K562 (cell line): ENCODE measurements at regions not wholly inside any gene's neighbourhood (a gene's known extent, or its start where the extent isn't known, plus 50 kb on each side); places are given as distances from the start of the nearest gene placed in this dataset.

Experiments used
- BRD4 ChIP-seq: fragments of 200-600 bp; sonication (generic); IDR thresholded peaks from 2 replicates; pipeline ENCODE4 v1.6.1; 2017; ENCODE audit warnings: inconsistent platforms
- EP300 ChIP-seq: IDR thresholded peaks from 2 replicates; pipeline ENCODE4 v1.6.1; 2012; ENCODE audit warnings: low read length, improper control_type of control experiment
- EZH2 ChIP-seq: IDR thresholded peaks from 2 replicates; pipeline ENCODE4 v1.6.1; 2012; ENCODE audit warnings: low read depth, mild to moderate bottlenecking, inconsistent platforms, low read length, borderline replicate concordance
- FOXM1 ChIP-seq, 2 experiments: fragments of 450-650 bp in 1 of 2; sonication (generic) in 1 of 2; formaldehyde crosslinking in 1 of 2; IDR thresholded peaks; 2 replicates each; pipeline versions ENCODE4 v1.6.1 to v1.9.0; 2017 to 2022; ENCODE audit warnings: low read depth in 2 of 2, mild to moderate bottlenecking in 2 of 2, missing genetic modification reagents in 1 of 2, moderate library complexity in 1 of 2
- MECOM ChIP-seq: fragments of 250-450 bp; sonication (Bioruptor Pico); IDR thresholded peaks from 2 replicates; pipeline ENCODE4 v1.8.0; 2022; ENCODE audit warnings: inconsistent platforms
- NR2C2 ChIP-seq, 2 experiments: fragments of 200-800 bp in 1 of 2; sonication (Bioruptor generic) in 1 of 2; sonication (generic) in 1 of 2; formaldehyde crosslinking in 1 of 2; IDR thresholded peaks; 2 replicates each; pipeline versions ENCODE4 v1.6.1 to v1.8.0; 2016 to 2022; ENCODE audit warnings: mild to moderate bottlenecking in 1 of 2, missing compliant biosample characterization in 1 of 2, missing genetic modification characterization in 1 of 2, missing genetic modification reagents in 1 of 2
- POLR2A ChIP-seq: fragments of 450-650 bp; conservative IDR thresholded peaks from 2 replicates; pipeline ENCODE4 v1.6.1; 2016
- SIN3A ChIP-seq, 2 experiments: fragments of 150-350 bp in 1 of 2; IDR thresholded peaks; 2 replicates each; pipeline ENCODE4 v1.6.1; 2011 to 2016; ENCODE audit warnings: borderline replicate concordance in 2 of 2, low read depth in 2 of 2, low read length in 2 of 2, mild to moderate bottlenecking in 2 of 2, moderate library complexity in 2 of 2; ENCODE audit not compliant: control insufficient read depth in 1 of 2
- SP1 ChIP-seq: sonication (generic); formaldehyde crosslinking; IDR thresholded peaks from 2 replicates; pipeline ENCODE4 v1.8.1; 2022; ENCODE audit warnings: mild to moderate bottlenecking, missing genetic modification reagents
- ZBTB17 ChIP-seq: fragments of 450-650 bp; formaldehyde crosslinking; IDR thresholded peaks from 2 replicates; pipeline ENCODE4 v1.4.0; 2020; ENCODE audit warnings: mild to moderate bottlenecking
- TF ChIP-seq, protein P1 (sequence below): sonication (generic); formaldehyde crosslinking; IDR thresholded peaks from 2 replicates; pipeline ENCODE4 v1.8.0; 2022; ENCODE audit warnings: mild to moderate bottlenecking, missing genetic modification reagents, borderline replicate concordance
- TF ChIP-seq, protein P2 (sequence below), 3 experiments: IDR thresholded peaks in 2 of 3; conservative IDR thresholded peaks in 1 of 3; 2 replicates each; pipeline ENCODE4 v1.5.1; 2011 to 2012; ENCODE audit warnings: low read length in 3 of 3, mild to moderate bottlenecking in 3 of 3, control low read depth in 2 of 3, improper control_type of control experiment in 1 of 3, inconsistent platforms in 1 of 3, low read depth in 1 of 3, mixed read lengths in 1 of 3, moderate library complexity in 1 of 3; ENCODE audit not compliant: insufficient read depth in 2 of 3
- TF ChIP-seq, protein P3 (sequence below): fragments of 450-650 bp; IDR thresholded peaks from one replicate; pipeline ENCODE4 v1.6.1; 2018; ENCODE audit warnings: mild to moderate bottlenecking, moderate library complexity; ENCODE audit not compliant: partially characterized antibody

DNA sequence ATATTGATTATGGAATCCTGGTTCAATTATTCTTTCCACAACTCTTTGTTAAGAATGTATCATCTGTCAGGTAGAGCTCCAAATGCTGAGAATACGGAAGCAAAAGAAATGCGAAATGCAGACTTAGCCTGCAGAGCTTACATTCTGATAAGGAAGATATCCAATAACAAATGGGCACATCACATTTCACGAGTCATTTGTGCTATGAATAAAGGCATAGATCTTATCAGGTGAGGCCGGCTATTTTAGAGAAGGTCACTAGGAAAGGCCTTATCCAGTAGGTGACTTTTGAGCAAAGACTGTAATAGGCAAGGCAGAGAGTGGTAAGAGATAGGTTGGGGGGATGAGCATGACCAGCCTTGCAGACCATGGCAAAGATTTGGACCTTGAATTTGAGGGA lies 174.3 kb upstream of the SERPINE2 start:
- TF ChIP-seq NR2C2 (CRISPR knock-in tag; IDR thresholded peaks at IDR 0.05) (no peak), NR2C2 (tag; IDR thresholded peaks at IDR 0.05) (no peak), SP1 (no peak), EP300 (no peak), EZH2 (no peak), FOXM1 (IDR thresholded peaks at IDR 0.05; ENCODE audit: low read depth) (no peak), FOXM1 (CRISPR knock-in tag; IDR thresholded peaks at IDR 0.05; ENCODE audit: low read depth) (no peak), SIN3A (IDR thresholded peaks at IDR 0.05; ENCODE audit: borderline replicate concordance in 2 of 2, control insufficient read depth in 1 of 2, low read depth in 2 of 2, low read length in 2 of 2) (no peak), BRD4 (no peak), ZBTB17 (no peak), POLR2A (no peak), MECOM (CRISPR knock-in tag) (no peak)
- TF ChIP-seq, protein P1, sequence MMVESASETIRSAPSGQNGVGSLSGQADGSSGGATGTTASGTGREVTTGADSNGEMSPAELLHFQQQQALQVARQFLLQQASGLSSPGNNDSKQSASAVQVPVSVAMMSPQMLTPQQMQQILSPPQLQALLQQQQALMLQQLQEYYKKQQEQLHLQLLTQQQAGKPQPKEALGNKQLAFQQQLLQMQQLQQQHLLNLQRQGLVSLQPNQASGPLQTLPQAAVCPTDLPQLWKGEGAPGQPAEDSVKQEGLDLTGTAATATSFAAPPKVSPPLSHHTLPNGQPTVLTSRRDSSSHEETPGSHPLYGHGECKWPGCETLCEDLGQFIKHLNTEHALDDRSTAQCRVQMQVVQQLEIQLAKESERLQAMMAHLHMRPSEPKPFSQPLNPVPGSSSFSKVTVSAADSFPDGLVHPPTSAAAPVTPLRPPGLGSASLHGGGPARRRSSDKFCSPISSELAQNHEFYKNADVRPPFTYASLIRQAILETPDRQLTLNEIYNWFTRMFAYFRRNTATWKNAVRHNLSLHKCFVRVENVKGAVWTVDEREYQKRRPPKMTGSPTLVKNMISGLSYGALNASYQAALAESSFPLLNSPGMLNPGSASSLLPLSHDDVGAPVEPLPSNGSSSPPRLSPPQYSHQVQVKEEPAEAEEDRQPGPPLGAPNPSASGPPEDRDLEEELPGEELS (CRISPR knock-in tag): no peak
- TF ChIP-seq, protein P2, sequence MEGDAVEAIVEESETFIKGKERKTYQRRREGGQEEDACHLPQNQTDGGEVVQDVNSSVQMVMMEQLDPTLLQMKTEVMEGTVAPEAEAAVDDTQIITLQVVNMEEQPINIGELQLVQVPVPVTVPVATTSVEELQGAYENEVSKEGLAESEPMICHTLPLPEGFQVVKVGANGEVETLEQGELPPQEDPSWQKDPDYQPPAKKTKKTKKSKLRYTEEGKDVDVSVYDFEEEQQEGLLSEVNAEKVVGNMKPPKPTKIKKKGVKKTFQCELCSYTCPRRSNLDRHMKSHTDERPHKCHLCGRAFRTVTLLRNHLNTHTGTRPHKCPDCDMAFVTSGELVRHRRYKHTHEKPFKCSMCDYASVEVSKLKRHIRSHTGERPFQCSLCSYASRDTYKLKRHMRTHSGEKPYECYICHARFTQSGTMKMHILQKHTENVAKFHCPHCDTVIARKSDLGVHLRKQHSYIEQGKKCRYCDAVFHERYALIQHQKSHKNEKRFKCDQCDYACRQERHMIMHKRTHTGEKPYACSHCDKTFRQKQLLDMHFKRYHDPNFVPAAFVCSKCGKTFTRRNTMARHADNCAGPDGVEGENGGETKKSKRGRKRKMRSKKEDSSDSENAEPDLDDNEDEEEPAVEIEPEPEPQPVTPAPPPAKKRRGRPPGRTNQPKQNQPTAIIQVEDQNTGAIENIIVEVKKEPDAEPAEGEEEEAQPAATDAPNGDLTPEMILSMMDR (IDR thresholded peaks at IDR 0.05 in 2 of 3, conservative IDR thresholded peaks at IDR 0.05 in 1 of 3; ENCODE audit: insufficient read depth in 2 of 3, low read depth in 1 of 3, low read length in 3 of 3): no peak
- TF ChIP-seq, protein P3, sequence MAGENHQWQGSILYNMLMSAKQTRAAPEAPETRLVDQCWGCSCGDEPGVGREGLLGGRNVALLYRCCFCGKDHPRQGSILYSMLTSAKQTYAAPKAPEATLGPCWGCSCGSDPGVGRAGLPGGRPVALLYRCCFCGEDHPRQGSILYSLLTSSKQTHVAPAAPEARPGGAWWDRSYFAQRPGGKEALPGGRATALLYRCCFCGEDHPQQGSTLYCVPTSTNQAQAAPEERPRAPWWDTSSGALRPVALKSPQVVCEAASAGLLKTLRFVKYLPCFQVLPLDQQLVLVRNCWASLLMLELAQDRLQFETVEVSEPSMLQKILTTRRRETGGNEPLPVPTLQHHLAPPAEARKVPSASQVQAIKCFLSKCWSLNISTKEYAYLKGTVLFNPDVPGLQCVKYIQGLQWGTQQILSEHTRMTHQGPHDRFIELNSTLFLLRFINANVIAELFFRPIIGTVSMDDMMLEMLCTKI: no peak
